OCI-LY7 (cell line): ENCODE measurements at regions not wholly inside any gene's neighbourhood (a gene's known extent, or its start where the extent isn't known, plus 50 kb on each side); places are given as distances from the start of the nearest gene placed in this dataset.

ENCODE experiments used
- CTCF ChIP-seq: fragments of 200-600 bp; sonication (generic); conservative IDR thresholded peaks from 2 replicates; pipeline ENCODE4 v1.5.1; 2014; ENCODE audit warnings: mild to moderate bottlenecking, antibody characterized with exemption, low read length, moderate library complexity, mixed read lengths
- EZH2phosphoT487 ChIP-seq: fragments of 200-600 bp; sonication (generic); IDR thresholded peaks from 2 replicates; pipeline ENCODE4 v1.6.1; 2018; ENCODE audit warnings: low read depth, borderline replicate concordance, mild to moderate bottlenecking, mixed run types, antibody characterized with exemption, low read length, moderate library complexity, mixed read lengths

GRCh38 chrX:66399273-66399672, 235.2 kb downstream of the HEPH start:
- TF ChIP-seq CTCF (no peak), EZH2phosphoT487 (no peak)
